VCaP (cell line): ENCODE measurements at regions not wholly inside any gene's neighbourhood (a gene's known extent, or its start where the extent isn't known, plus 50 kb on each side); places are given as distances from the start of the nearest gene placed in this dataset.
"Not testable (repeated sequence)": the region's sequence is repeated elsewhere in the genome, so short reads cannot be mapped to it uniquely, and the experiment has no call there.

Experiments used
- H3K27ac ChIP-seq: fragments of 450-650 bp; 2 replicates; pipeline ENCODE4 v1.5.1; 2017
- CTCF ChIP-seq: fragments of 450-650 bp; conservative IDR thresholded peaks from 2 replicates; pipeline ENCODE4 v1.5.1; 2017; ENCODE audit warnings: mild to moderate bottlenecking, moderate library complexity

DNA sequence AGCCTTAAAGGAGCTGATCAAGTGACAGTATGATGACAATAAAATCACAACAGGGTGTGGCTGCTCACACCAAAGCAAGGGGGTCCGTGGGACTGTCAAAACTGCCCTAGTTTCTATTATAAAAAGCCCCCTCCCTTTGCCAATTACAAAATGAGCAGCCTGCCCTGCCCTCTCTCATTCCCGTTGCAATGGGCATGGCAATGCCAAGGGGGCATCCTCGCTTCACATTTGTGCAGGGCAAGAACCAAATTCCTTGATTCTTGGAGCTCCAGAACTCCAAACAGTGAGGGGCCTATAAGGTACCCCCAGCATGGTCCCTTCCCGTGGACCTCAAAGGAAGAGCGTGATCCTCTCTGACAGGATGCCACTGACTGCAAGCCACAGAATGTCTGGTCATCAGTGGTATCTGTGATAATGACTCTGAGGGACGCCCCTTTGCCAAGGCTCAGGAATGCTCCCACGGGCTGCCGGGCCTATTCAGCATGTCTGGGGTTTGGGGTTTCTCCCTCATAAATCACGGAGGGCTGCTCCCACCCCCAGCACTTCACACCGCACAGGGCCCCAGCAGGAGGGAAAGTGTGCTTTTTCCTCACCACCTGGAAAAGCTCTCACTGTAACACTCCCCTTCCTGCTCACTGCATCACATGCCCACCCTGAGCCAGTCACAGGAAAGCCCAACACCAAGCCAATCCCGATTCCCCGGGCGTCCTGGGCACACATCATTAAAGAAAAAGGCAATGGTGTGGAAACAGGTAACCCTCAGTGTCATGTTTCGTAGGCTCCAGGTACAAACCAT lies 105.1 kb upstream of the TRPM1 start:
- no peak for TF ChIP-seq CTCF
- H3K27ac ChIP-seq, result no peak overlapping the region

GRCh38 chr15:31207246-31207645 lies 105.7 kb upstream of the TRPM1 start:
- H3K27ac ChIP-seq, result no peak overlapping the region
- TF ChIP-seq CTCF, result no peak

DNA sequence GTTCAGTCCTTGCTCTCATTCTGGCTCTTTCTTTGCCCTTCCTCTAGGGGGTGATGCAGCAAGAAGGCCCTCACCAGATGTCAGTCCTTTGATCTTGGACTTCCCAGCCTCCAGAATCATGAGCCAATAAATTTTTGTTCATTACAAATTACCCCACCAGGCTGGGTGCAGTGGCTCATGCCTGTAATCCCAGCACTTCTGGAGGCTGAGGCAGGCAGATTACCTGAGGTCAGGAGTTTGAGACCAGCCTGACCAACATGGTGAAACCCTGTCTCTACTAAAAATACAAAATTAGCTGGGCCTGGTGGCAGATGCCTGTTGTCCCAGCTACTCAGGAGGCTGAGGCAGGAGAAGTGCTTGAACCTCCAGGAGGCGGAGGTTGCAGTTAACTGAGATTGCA lies 106.3 kb upstream of the TRPM1 start:
- not testable (repeated sequence) for H3K27ac ChIP-seq

- no peak overlapping the region for H3K27ac ChIP-seq
- TF ChIP-seq CTCF, result no peak
Observed at GRCh38 chr15:31208817-31209216, 107.3 kb upstream of the TRPM1 start.

- H3K27ac ChIP-seq, result no peak overlapping the region; the same call in 1 of the 2 replicates
- no peak for TF ChIP-seq CTCF
Observed at GRCh38 chr15:31211353-31211752, 109.8 kb upstream of the TRPM1 start.

DNA sequence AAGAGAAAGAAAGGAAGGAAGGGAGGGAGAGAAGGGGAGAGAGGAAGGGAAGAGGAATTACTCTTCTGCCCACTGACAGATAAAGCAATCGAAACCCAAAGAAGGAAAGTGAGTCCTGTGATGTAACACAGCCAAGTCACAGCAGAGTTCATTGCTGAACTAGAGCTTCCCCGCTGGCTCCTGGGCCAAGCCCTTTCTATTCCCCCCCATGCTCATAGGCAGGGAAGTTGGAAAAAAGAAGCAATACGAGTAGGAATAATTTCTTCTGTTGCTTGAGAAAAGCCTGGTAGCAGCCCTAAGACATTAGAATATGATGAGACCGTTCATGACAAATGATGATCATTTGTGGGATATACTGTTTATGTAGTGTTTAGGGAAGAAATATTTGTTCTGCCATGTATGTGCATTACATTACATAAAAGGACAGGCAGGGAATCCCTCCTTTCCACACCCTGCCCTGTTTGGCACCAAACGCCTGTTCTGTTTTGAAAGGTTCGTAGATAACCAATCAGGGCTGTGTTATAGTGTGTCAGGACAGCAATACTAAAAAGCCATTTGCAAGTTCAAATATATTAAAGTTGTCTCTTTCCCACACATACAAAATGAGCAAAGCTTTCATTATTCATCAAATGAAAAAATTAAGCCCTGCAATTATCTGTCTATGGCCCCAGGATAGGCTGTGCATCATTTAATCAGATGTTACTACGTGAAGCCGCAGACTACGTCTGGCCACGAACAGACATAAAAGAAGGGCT lies 111.0 kb upstream of the TRPM1 start:
- no peak for TF ChIP-seq CTCF
- peak overlapping the region; percentile 64 for H3K27ac ChIP-seq

GRCh38 chr15:31214158-31214863 lies 112.3 kb upstream of the KLF13 start:
- TF ChIP-seq CTCF, result no peak
- peak overlapping the region; percentile 82 for H3K27ac ChIP-seq
